Renal cortex interstitium (tissue), 11 donors: ENCODE measurements at regions not wholly inside any gene's neighbourhood (a gene's known extent, or its start where the extent isn't known, plus 50 kb on each side); places are given as distances from the start of the nearest gene placed in this dataset.

Source experiments
- DNase-seq, 11 donors: peaks; one replicate each; pipeline ENCODE4 v3.0.0-alpha.2; 2013; ENCODE audit warnings: low read depth in 9 of 11, low spot score in 4 of 11; ENCODE audit errors: extremely low read depth in 1 of 11

GRCh38 chr12:125256634-125256936 lies 191.3 kb downstream of the AACS start:
- DNase-seq: no peak

GRCh38 chr12:125259178-125259867 lies 194.1 kb downstream of the AACS start:
- peak; percentile 31 to 70 (median 51) for DNase-seq

- no peak for DNase-seq
Observed at GRCh38 chr12:125262851-125263250, 197.6 kb downstream of the AACS start.

- no peak for DNase-seq
Observed at GRCh38 chr12:125263385-125263784, 198.2 kb downstream of the AACS start.

GRCh38 chr12:125267114-125267513 lies 201.9 kb downstream of the AACS start:
- DNase-seq: no peak

- DNase-seq: no peak
Observed at GRCh38 chr12:125269276-125269675, 204.0 kb downstream of the AACS start.

GRCh38 chr12:125271892-125272291 lies 206.7 kb downstream of the AACS start:
- DNase-seq: no peak

- no peak for DNase-seq
Observed at GRCh38 chr12:125272383-125272933, 207.2 kb downstream of the AACS start.

GRCh38 chr12:125276567-125276966 lies 211.3 kb downstream of the AACS start:
- no peak for DNase-seq

- DNase-seq: no peak
Observed at GRCh38 chr12:125280482-125281377, 215.5 kb downstream of the AACS start.

GRCh38 chr12:125282921-125283320 lies 217.7 kb downstream of the AACS start:
- no peak for DNase-seq

- no peak for DNase-seq
Observed at GRCh38 chr12:125283521-125283920, 218.3 kb downstream of the AACS start.

GRCh38 chr12:125284087-125284486 lies 218.9 kb downstream of the AACS start:
- no peak for DNase-seq

- no peak for DNase-seq
Observed at GRCh38 chr12:125284945-125285685, 219.9 kb downstream of the AACS start.

GRCh38 chr12:125286005-125286727 lies 220.9 kb downstream of the AACS start:
- DNase-seq: no peak

- DNase-seq: no peak
Observed at GRCh38 chr12:125287155-125287847, 222.1 kb downstream of the AACS start.

- DNase-seq: no peak
Observed at GRCh38 chr12:125288931-125289928, 224.0 kb downstream of the AACS start.
